ENCODE measurements at regions not wholly inside any gene's neighbourhood (a gene's known extent, or its start where the extent isn't known, plus 50 kb on each side); places are given as distances from the start of the nearest gene placed in this dataset.

GRCh38 chr16:17776465-17776864 is 305.7 kb upstream of the XYLT1 start:
- H3K4me1 ChIP-seq (ENCODE audit: control insufficient read depth, insufficient read depth, low read length): no peaks in the 10 kb centered on the region
- H3K36me3 ChIP-seq (ENCODE audit: control insufficient read depth in 2 of 2, insufficient read depth in 1 of 2, low read length in 2 of 2): no peaks in the 10 kb centered on the region
- no peak overlapping the region for H3K4me3 ChIP-seq (ENCODE audit: low read depth, low read length)
- ChIA-PET POLR2A (no interaction called here), CTCF (no interaction called here)
- TF ChIP-seq ZNF138 (tag by site-specific recombination; IDR thresholded peaks at IDR 0.05; ENCODE audit: borderline replicate concordance) (no peak), ZNF513 (tag by site-specific recombination; IDR thresholded peaks at IDR 0.05) (no peak), ZNF19 (tag by site-specific recombination; IDR thresholded peaks at IDR 0.05; ENCODE audit: low read depth) (no peak), ZNF777 (tag by site-specific recombination; IDR thresholded peaks at IDR 0.05; ENCODE audit: borderline replicate concordance) (no peak), ZBTB17 (tag by site-specific recombination; IDR thresholded peaks at IDR 0.05) (no peak), OVOL3 (tag by site-specific recombination; IDR thresholded peaks at IDR 0.05) (no peak), ZNF692 (tag by site-specific recombination; IDR thresholded peaks at IDR 0.05) (no peak), GLI4 (tag by site-specific recombination; IDR thresholded peaks at IDR 0.05) (no peak), ZNF670 (tag by site-specific recombination; IDR thresholded peaks at IDR 0.05; ENCODE audit: low read depth) (no peak), ZNF10 (tag by site-specific recombination; IDR thresholded peaks at IDR 0.05) (no peak), ZNF292 (tag by site-specific recombination; IDR thresholded peaks at IDR 0.05; ENCODE audit: borderline replicate concordance, low read depth) (no peak), ZNF239 (tag by site-specific recombination; IDR thresholded peaks at IDR 0.05) (no peak), ZNF529 (tag by site-specific recombination; IDR thresholded peaks at IDR 0.05; ENCODE audit: insufficient replicate concordance) (no peak)
- H3K9me3 ChIP-seq (ENCODE audit: control insufficient read depth, insufficient read depth, low read depth, low read length): no peaks in the 10 kb centered on the region
- no peak overlapping the region for H3K27ac ChIP-seq (ENCODE audit: extremely low read depth, low read depth, low read length)

GRCh38 chr16:17775061-17775460 is 304.3 kb upstream of the XYLT1 start:
- Histone ChIP-seq H3K4me1 (ENCODE audit: control insufficient read depth, insufficient read depth, low read length) (no peaks in the 10 kb centered on the region), H3K36me3 (ENCODE audit: control insufficient read depth in 2 of 2, insufficient read depth in 1 of 2, low read length in 2 of 2) (no peaks in the 10 kb centered on the region), H3K4me3 (ENCODE audit: low read depth, low read length) (no peak overlapping the region), H3K9me3 (ENCODE audit: control insufficient read depth, insufficient read depth, low read depth, low read length) (no peaks in the 10 kb centered on the region), H3K27ac (ENCODE audit: extremely low read depth, low read depth, low read length) (no peak overlapping the region)
- TF ChIP-seq, protein P1, sequence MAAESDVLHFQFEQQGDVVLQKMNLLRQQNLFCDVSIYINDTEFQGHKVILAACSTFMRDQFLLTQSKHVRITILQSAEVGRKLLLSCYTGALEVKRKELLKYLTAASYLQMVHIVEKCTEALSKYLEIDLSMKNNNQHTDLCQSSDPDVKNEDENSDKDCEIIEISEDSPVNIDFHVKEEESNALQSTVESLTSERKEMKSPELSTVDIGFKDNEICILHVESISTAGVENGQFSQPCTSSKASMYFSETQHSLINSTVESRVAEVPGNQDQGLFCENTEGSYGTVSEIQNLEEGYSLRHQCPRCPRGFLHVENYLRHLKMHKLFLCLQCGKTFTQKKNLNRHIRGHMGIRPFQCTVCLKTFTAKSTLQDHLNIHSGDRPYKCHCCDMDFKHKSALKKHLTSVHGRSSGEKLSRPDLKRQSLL (tag by site-specific recombination; IDR thresholded peaks at IDR 0.05): no peak
- no peak for TF ChIP-seq ZNF510 (tag by site-specific recombination; IDR thresholded peaks at IDR 0.05; ENCODE audit: insufficient replicate concordance)
- no peak for TF ChIP-seq ZNF366 (tag by site-specific recombination; conservative IDR thresholded peaks at IDR 0.05)
- no peak for TF ChIP-seq ZNF114 (tag by site-specific recombination; IDR thresholded peaks at IDR 0.05)
- TF ChIP-seq ZNF19 (tag by site-specific recombination; IDR thresholded peaks at IDR 0.05; ENCODE audit: low read depth): no peak
- no peak for TF ChIP-seq ZNF658 (tag by site-specific recombination; IDR thresholded peaks at IDR 0.05)
- no peak for TF ChIP-seq ZNF600 (tag by site-specific recombination; IDR thresholded peaks at IDR 0.05)
- no peak for TF ChIP-seq ZNF404 (tag by site-specific recombination; IDR thresholded peaks at IDR 0.05)
- TF ChIP-seq ZNF324 (tag by site-specific recombination; IDR thresholded peaks at IDR 0.05): no peak
- no peak for TF ChIP-seq ZEB2 (tag by site-specific recombination; IDR thresholded peaks at IDR 0.05)
- no peak for TF ChIP-seq ZBTB7A (tag by site-specific recombination; IDR thresholded peaks at IDR 0.05; ENCODE audit: low read depth)
- no peak for TF ChIP-seq HOXC10 (CRISPR knock-in tag; IDR thresholded peaks at IDR 0.05)
- no peak for TF ChIP-seq GLI4 (tag by site-specific recombination; IDR thresholded peaks at IDR 0.05)
- TF ChIP-seq ZNF626 (tag by site-specific recombination; IDR thresholded peaks at IDR 0.05): no peak
- ChIA-PET CTCF (no interaction called here), POLR2A (no interaction called here)
